Liver (tissue), 8 donors: ENCODE measurements at regions not wholly inside any gene's neighbourhood (a gene's known extent, or its start where the extent isn't known, plus 50 kb on each side); places are given as distances from the start of the nearest gene placed in this dataset.

Experiments used
- DNase-seq: peaks from one replicate; pipeline ENCODE4 v3.0.0-alpha.2; 2017; ENCODE audit warnings: low spot score
- H3K27ac ChIP-seq, 2 donors: one replicate each; pipeline ENCODE4 v1.7.0; 2013; ENCODE audit warnings: inconsistent platforms in 2 of 2, low read length in 2 of 2, control low read depth in 1 of 2, low read depth in 1 of 2, mild to moderate bottlenecking in 1 of 2
- H3K27me3 ChIP-seq, 4 donors: one replicate each; pipeline versions ENCODE4 v1.6.1 to v1.7.0; 2013; ENCODE audit warnings: low read length in 3 of 4, inconsistent platforms in 1 of 4, mild to moderate bottlenecking in 1 of 4, moderate library complexity in 1 of 4; ENCODE audit not compliant: control insufficient read depth in 4 of 4, insufficient read depth in 4 of 4
- H3K36me3 ChIP-seq, 4 donors: one replicate each; pipeline versions ENCODE4 v1.6.1 to v1.7.0; 2013; ENCODE audit warnings: low read length in 3 of 4, mild to moderate bottlenecking in 3 of 4, low read depth in 1 of 4, moderate library complexity in 1 of 4; ENCODE audit not compliant: control insufficient read depth in 4 of 4, insufficient read depth in 3 of 4
- H3K4me1 ChIP-seq, 4 donors: one replicate each; pipeline versions ENCODE4 v1.6.1 to v1.7.0; 2013; ENCODE audit warnings: low read length in 3 of 4, mild to moderate bottlenecking in 3 of 4, moderate library complexity in 1 of 4; ENCODE audit not compliant: control insufficient read depth in 4 of 4, insufficient read depth in 4 of 4
- H3K4me3 ChIP-seq, 3 donors: one replicate each; pipeline versions ENCODE4 v1.6.1 to v1.7.0; 2013; ENCODE audit warnings: low read length in 3 of 3, control low read depth in 1 of 3, low read depth in 1 of 3, mild to moderate bottlenecking in 1 of 3
- H3K9ac ChIP-seq, 2 donors: one replicate each; pipeline ENCODE4 v1.7.0; 2013; ENCODE audit warnings: low read length in 2 of 2, mild to moderate bottlenecking in 2 of 2, moderate library complexity in 2 of 2, control low read depth in 1 of 2, low read depth in 1 of 2
- H3K9me3 ChIP-seq, 4 donors: one replicate each; pipeline versions ENCODE4 v1.6.1 to v1.7.0; 2013; ENCODE audit warnings: low read length in 3 of 4; ENCODE audit not compliant: control insufficient read depth in 4 of 4
- ATF3 ChIP-seq: IDR thresholded peaks from 2 replicates; pipeline ENCODE4 v1.6.1; 2016; ENCODE audit warnings: antibody characterized with exemption
- EGR1 ChIP-seq, 2 donors: IDR thresholded peaks; 2 replicates each; pipeline ENCODE4 v1.6.1; 2016 to 2018; ENCODE audit warnings: antibody characterized with exemption in 2 of 2, low read depth in 2 of 2
- FOXA1 ChIP-seq: IDR thresholded peaks from 2 replicates; pipeline ENCODE4 v1.6.1; 2016; ENCODE audit warnings: antibody characterized with exemption
- GABPA ChIP-seq, 2 donors: IDR thresholded peaks in 1 of 2; conservative IDR thresholded peaks in 1 of 2; 2 replicates each; pipeline ENCODE4 v1.6.1; 2016; ENCODE audit warnings: antibody characterized with exemption in 2 of 2, mild to moderate bottlenecking in 1 of 2, moderate library complexity in 1 of 2
- HNF4A ChIP-seq, 2 donors: conservative IDR thresholded peaks; 2 replicates each; pipeline ENCODE4 v1.6.1; 2016; ENCODE audit warnings: antibody characterized with exemption in 2 of 2, mild to moderate bottlenecking in 2 of 2
- HNF4G ChIP-seq: IDR thresholded peaks from 2 replicates; pipeline ENCODE4 v1.6.1; 2016; ENCODE audit warnings: antibody characterized with exemption
- JUND ChIP-seq, 2 donors: IDR thresholded peaks; 2 replicates each; pipeline ENCODE4 v1.6.1; 2016; ENCODE audit warnings: antibody characterized with exemption in 2 of 2
- MAX ChIP-seq: IDR thresholded peaks from 2 replicates; pipeline ENCODE4 v1.6.1; 2016; ENCODE audit warnings: antibody characterized with exemption
- NR2F2 ChIP-seq: IDR thresholded peaks from 2 replicates; pipeline ENCODE4 v1.6.1; 2016; ENCODE audit warnings: antibody characterized with exemption
- RAD21 ChIP-seq, 2 donors: IDR thresholded peaks; 2 replicates each; pipeline ENCODE4 v1.6.1; 2016; ENCODE audit warnings: antibody characterized with exemption in 2 of 2, mild to moderate bottlenecking in 2 of 2
- REST ChIP-seq: IDR thresholded peaks from 2 replicates; pipeline ENCODE4 v1.6.1; 2016; ENCODE audit warnings: antibody characterized with exemption, mild to moderate bottlenecking
- RXRA ChIP-seq, 2 donors: IDR thresholded peaks; 2 replicates each; pipeline ENCODE4 v1.6.1; 2017 to 2018; ENCODE audit warnings: antibody characterized with exemption in 2 of 2, mild to moderate bottlenecking in 1 of 2
- SP1 ChIP-seq: IDR thresholded peaks from 2 replicates; pipeline ENCODE4 v1.6.1; 2018; ENCODE audit warnings: antibody characterized with exemption, mild to moderate bottlenecking
- TAF1 ChIP-seq: conservative IDR thresholded peaks from 2 replicates; pipeline ENCODE4 v1.6.1; 2016; ENCODE audit warnings: antibody characterized with exemption, mild to moderate bottlenecking
- YY1 ChIP-seq: IDR thresholded peaks from 2 replicates; pipeline ENCODE4 v1.6.1; 2016; ENCODE audit warnings: antibody characterized with exemption, mild to moderate bottlenecking
- ZBTB33 ChIP-seq: IDR thresholded peaks from 2 replicates; pipeline ENCODE4 v1.6.1; 2016; ENCODE audit warnings: antibody characterized with exemption
- WGBS: extraction: QIAGEN DNeasy Blood & Tissue Kit; methylation state at CpG from one replicate; pipeline ENCODE4 v1.1.7; 2013; 5-methylcytosine and 5-hydroxymethylcytosine counted together
- TF ChIP-seq, protein P1 (sequence below): fragments of 150-350 bp; IDR thresholded peaks from 2 replicates; pipeline ENCODE4 v1.5.1; 2017; ENCODE audit warnings: improper control_type of control experiment, low read depth, low read length; ENCODE audit not compliant: missing input control
- donor health status: healthy.
- donor health status: healthy.
- donor health status: healthy.
- donor health status: healthy.
- donor health status: healthy.

- no peak for TF ChIP-seq SP1
- no peak for TF ChIP-seq HNF4G
- TF ChIP-seq YY1 = no peak
- no peak for TF ChIP-seq FOXA1
Observed at GRCh38 chr1:98550076-98550475, 111.4 kb upstream of the SNX7 start (continued).

DNA sequence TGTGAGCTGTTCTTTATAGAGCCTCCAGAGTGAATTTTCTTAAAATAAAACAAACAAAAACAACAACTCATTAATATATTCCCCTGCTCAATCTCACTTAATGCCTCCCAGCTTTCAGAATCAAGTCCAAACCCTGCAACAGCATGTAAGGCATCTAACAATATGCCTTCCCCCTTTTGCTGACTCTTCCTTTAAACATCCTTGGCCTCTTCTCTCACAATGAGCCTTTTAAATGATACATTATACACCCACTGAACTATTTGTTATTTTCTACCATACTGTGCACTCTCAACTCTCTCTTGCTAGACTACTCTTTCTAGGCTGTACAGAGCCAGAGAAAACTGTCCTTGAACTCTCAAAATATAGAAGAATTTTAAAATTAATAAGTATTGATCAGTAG is 115.2 kb upstream of the SNX7 start:
- no peak overlapping the region for H3K4me3 ChIP-seq
- no peak overlapping the region for H3K9ac ChIP-seq
- no peaks in the 10 kb centered on the region for H3K4me1 ChIP-seq
- no peaks in the 10 kb centered on the region for H3K9me3 ChIP-seq
- DNase-seq = no peak
- TF ChIP-seq REST = no peak
- TF ChIP-seq ATF3 = no peak
- TF ChIP-seq, protein P1, sequence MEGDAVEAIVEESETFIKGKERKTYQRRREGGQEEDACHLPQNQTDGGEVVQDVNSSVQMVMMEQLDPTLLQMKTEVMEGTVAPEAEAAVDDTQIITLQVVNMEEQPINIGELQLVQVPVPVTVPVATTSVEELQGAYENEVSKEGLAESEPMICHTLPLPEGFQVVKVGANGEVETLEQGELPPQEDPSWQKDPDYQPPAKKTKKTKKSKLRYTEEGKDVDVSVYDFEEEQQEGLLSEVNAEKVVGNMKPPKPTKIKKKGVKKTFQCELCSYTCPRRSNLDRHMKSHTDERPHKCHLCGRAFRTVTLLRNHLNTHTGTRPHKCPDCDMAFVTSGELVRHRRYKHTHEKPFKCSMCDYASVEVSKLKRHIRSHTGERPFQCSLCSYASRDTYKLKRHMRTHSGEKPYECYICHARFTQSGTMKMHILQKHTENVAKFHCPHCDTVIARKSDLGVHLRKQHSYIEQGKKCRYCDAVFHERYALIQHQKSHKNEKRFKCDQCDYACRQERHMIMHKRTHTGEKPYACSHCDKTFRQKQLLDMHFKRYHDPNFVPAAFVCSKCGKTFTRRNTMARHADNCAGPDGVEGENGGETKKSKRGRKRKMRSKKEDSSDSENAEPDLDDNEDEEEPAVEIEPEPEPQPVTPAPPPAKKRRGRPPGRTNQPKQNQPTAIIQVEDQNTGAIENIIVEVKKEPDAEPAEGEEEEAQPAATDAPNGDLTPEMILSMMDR = no peak
- no peak for TF ChIP-seq SP1
- no peak for TF ChIP-seq RAD21 (IDR thresholded peaks at IDR 0.05)
- TF ChIP-seq JUND (IDR thresholded peaks at IDR 0.05) = no peak
- TF ChIP-seq HNF4A (conservative IDR thresholded peaks at IDR 0.05) = no peak
- TF ChIP-seq HNF4G = no peak
- TF ChIP-seq NR2F2 = no peak
- no peak for TF ChIP-seq FOXA1
- no peak overlapping the region for H3K27ac ChIP-seq
- no peaks in the 10 kb centered on the region for H3K36me3 ChIP-seq
- no peaks in the 10 kb centered on the region for H3K27me3 ChIP-seq

- H3K4me3 ChIP-seq = no peak overlapping the region
- H3K36me3 ChIP-seq = no peaks in the 10 kb centered on the region
- H3K9me3 ChIP-seq = no peaks in the 10 kb centered on the region
- H3K27ac ChIP-seq = no peak overlapping the region
- H3K9ac ChIP-seq = no peak overlapping the region
- 82% methylated on average over 3 of the region's 3 CpGs for WGBS
- no peaks in the 10 kb centered on the region for H3K27me3 ChIP-seq
- DNase-seq = no peak
- H3K4me1 ChIP-seq = no peaks in the 10 kb centered on the region
- TF ChIP-seq EGR1 (IDR thresholded peaks at IDR 0.05; ENCODE audit: low read depth in 2 of 2) = no peak
- TF ChIP-seq NR2F2 = no peak
- no peak for TF ChIP-seq GABPA (IDR thresholded peaks at IDR 0.05 in 1 of 2, conservative IDR thresholded peaks at IDR 0.05 in 1 of 2)
- no peak for TF ChIP-seq SP1
- TF ChIP-seq MAX = no peak
- TF ChIP-seq ZBTB33 = no peak
- TF ChIP-seq FOXA1 = no peak
- TF ChIP-seq, protein P1 = no peak
- TF ChIP-seq TAF1 = no peak
- TF ChIP-seq HNF4A (conservative IDR thresholded peaks at IDR 0.05) = no peak
- TF ChIP-seq RAD21 (IDR thresholded peaks at IDR 0.05) = no peak
- no peak for TF ChIP-seq YY1
- no peak for TF ChIP-seq ATF3
- TF ChIP-seq RXRA (IDR thresholded peaks at IDR 0.05) = no peak
- TF ChIP-seq HNF4G = no peak
Observed at GRCh38 chr1:98538106-98538505, 123.4 kb upstream of the SNX7 start.
